Epidermal melanocyte (primary cell): ENCODE measurements at regions not wholly inside any gene's neighbourhood (a gene's known extent, or its start where the extent isn't known, plus 50 kb on each side); places are given as distances from the start of the nearest gene placed in this dataset.
"Not testable (repeated sequence)": the region's sequence is repeated elsewhere in the genome, so short reads cannot be mapped to it uniquely, and the experiment has no call there.

Experiments
- DNase-seq: peaks from one replicate; pipeline ENCODE4 v3.0.0; 2011; ENCODE audit warnings: low spot score; ENCODE audit not compliant: insufficient read length

GRCh38 chr6:74596588-74596987 lies 609.3 kb downstream of the COL12A1 start:
- DNase-seq = no peak

- not testable (repeated sequence) for DNase-seq
Measured at GRCh38 chr6:74594350-74594749, 611.5 kb downstream of the COL12A1 start.

- no peak for DNase-seq
Measured at GRCh38 chr6:74588094-74588832, 617.6 kb downstream of the COL12A1 start.

DNA sequence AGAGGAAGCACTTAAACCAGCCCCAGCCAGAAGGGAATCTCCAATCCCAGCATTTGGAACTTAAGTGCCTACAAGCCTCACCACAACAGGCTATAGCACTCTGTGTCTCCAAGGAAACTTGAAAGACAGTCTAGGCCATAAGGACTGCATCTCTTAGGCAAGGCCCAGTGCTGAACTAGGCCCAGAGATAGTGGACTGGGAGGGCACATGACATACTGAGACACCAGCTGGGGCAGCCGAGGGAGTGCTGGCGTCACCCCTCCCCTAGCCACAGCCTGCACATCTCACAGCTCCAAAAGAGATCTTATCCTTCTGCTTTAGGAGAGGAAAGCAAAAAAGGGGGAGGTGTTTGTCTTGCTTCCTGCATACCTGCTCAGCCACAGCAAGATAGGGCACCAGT lies 618.5 kb downstream of the COL12A1 start:
- no peak for DNase-seq

DNA sequence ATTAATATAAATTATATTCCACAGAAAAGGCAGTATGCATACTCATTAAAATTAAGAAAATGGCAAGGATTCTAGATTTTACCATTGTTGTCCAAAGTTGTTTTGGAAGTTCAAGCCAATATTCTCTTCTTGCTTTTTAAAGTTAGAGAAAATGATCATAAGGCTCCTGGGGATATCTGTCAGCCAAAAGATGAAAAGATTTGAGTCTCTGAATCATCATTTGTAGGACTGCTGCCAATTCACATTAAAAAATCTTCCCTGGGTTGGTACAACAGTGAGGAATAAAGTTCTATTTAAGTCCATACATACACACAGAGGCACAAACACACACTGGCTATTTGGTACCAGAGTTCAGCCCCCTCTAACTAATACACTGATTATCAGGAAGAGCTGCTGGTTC lies 620.1 kb downstream of the COL12A1 start:
- DNase-seq = no peak

GRCh38 chr6:74581681-74582080 lies 624.2 kb downstream of the COL12A1 start:
- DNase-seq = no peak

DNA sequence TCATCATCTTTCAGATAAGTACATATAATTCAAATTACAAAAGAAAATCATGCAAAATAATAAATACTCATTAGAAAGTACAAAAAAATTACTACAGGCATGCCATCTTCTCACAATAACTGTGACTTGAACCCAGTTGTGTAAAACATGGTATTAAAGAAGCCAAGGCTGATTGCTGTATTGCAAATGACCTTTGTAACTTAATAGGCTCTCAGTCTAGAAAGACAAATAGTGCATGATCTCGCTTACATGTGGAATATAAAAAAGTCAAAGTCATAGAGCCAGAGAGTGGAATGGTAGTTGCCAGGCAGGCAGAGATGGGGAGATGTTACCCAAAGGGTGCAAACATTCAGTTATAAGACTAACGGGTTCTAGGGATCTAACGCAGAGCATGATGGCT lies 626.1 kb downstream of the COL12A1 start:
- no peak for DNase-seq

- DNase-seq = no peak
Measured at GRCh38 chr6:74579047-74579446, 626.8 kb downstream of the COL12A1 start.

- peak; percentile 67 for DNase-seq
Measured at GRCh38 chr6:74578339-74578738, 627.5 kb downstream of the COL12A1 start.

DNA sequence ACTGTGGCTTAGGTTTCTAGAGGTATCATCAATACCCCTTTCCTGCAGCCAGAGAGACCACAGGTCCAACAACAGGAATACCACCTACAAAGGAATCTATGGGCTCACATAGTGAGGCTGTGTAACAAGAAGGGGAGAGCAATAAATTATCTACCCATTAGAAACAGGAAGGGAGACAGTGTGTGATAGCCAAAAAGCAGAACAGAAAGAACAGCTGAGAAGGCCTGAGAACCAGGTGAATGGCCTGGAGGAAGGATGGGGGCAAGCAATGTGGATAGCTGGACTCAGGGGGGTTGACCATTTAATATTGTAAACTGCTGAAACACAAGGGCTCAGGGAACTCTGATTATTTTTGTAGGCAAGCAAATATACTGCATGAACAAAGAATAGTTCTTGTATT lies 628.2 kb downstream of the COL12A1 start:
- DNase-seq = no peak

DNA sequence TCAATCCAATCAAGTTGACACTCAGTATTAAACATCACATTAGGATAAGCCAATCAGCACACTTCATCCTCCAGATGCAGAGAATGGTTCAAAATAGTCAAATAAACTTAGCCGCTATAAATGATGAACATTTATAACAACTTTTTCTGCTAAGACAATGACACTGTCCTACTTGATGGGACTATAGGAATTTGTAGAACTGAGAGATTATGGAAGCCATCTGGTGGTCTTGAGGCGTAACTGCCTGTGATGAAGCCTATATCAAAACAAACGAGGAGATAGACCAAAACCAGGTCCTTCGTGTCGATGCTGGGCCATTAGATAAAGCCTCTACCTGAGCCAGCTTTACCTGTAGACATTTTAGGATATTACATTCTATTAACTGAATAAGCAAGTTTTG lies 631.1 kb downstream of the COL12A1 start:
- no peak for DNase-seq

GRCh38 chr6:74573613-74574012 lies 632.2 kb downstream of the COL12A1 start:
- no peak for DNase-seq

DNA sequence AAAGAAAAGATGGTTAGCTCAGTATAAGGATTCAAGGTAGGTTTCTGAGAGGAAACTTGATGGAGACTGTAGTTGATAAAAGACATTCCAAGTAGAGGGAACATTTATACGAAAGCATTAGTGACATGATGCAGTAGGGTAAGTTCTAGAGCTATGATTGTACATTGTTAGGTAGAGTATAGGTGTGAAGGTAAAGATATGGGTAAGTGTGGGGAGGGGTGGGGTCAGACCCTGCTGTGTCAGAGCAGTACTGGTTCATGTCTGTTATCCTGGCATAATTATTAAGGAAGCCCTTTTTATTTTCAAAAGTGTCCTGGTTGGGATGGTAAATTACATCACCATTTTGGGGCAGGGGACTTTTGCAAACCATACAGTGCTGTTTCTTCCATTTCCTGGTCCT lies 635.8 kb downstream of the COL12A1 start:
- no peak for DNase-seq

GRCh38 chr6:74568861-74569260 lies 637.0 kb downstream of the COL12A1 start:
- no peak for DNase-seq

DNA sequence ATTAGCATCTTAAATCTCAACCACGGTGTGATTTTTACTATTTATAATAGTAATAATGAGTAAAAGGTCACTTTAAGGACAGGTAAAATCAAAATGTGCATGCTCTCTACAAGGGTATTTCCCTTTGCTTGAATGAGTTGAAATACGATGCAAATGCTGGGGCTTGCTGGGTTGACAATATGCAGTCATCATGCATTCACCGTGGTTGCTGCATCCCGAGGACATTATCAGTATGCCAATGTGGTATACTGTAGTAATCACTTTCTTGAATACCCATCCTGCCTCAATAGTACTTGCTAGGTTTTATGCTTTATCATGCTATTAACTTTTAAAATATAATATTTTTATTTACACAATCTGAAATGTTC lies 637.9 kb downstream of the COL12A1 start:
- not testable (repeated sequence) for DNase-seq

- no peak for DNase-seq
Measured at GRCh38 chr6:74567281-74567922, 638.5 kb downstream of the COL12A1 start.

DNA sequence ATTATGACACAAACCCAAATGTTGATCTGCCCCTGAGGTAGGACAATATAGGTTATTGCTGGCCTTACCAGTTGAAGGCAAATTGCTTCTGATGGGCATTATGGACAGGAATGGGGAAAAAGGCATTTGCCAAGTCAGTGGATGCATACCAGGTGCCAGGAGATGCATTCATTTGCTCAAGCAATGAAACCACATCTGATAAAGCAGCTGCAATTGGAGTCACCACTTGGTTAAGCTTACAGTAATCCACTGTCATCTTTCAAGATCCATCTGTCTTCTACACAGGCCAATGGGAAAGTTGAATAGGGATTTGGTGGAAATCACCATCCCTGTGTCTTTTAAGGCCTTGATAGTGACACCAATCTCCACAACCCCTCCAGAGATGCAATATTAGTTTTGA lies 648.6 kb downstream of the COL12A1 start:
- no peak for DNase-seq

DNA sequence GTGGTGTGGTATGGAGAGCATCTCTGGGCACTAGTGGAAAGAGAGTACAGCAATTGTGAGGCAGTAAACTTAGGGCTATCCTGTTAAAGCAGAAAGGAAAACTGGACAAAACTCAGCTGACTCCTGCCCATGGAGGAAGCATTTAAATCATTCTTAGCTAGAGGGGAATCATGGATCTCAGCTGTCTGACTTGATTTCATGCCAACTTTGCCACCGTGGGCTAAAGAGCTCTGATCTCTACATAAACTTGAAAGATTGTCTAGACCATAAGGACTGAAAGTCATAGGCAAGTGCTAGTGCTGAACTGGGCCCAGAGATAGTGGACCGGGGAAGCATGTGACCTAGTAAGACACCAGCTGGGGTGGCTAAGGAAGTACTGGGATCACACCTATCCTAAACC lies 651.8 kb downstream of the COL12A1 start:
- DNase-seq = no peak

GRCh38 chr6:74551896-74552295 lies 654.0 kb downstream of the COL12A1 start:
- DNase-seq = no peak

DNA sequence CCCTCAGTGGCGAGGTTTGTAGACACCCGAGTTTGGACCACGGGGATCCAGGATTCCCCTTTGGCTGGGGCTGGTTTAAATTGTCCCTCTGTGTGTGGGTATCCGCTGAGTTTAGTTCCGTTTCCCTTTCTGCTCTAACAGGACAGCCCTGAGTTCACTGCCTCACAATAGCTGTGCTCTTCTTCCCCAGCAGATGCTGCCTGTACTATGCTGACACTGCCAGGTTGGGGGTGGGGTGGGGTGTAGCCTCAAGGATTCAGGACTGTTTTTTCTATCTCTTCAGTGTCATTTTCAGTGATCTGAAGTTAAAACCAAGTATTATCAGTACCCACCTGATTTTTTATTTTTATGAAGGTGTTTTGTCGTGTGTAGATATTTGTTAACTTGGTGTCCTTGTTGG lies 655.0 kb downstream of the COL12A1 start:
- no peak for DNase-seq

DNA sequence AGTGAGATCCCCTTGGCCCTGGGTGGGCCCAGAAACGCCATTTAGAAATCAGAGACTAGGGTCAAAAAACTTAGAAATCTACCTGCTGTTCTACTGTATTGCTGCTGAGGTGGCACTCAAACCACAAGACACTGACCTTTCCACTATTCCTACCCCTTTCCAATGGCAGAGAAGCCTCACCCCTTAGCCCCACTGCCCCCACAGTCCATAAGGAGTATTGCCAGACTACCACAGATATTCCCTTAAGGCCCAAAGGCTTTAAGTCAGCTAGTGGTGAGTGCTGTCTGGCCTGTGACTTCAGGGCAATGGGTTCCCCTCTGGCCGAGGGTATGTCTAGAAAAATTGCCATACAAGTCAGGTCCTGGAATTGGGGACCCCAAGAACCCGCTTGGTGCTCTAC lies 656.1 kb downstream of the COL12A1 start:
- no peak for DNase-seq

DNA sequence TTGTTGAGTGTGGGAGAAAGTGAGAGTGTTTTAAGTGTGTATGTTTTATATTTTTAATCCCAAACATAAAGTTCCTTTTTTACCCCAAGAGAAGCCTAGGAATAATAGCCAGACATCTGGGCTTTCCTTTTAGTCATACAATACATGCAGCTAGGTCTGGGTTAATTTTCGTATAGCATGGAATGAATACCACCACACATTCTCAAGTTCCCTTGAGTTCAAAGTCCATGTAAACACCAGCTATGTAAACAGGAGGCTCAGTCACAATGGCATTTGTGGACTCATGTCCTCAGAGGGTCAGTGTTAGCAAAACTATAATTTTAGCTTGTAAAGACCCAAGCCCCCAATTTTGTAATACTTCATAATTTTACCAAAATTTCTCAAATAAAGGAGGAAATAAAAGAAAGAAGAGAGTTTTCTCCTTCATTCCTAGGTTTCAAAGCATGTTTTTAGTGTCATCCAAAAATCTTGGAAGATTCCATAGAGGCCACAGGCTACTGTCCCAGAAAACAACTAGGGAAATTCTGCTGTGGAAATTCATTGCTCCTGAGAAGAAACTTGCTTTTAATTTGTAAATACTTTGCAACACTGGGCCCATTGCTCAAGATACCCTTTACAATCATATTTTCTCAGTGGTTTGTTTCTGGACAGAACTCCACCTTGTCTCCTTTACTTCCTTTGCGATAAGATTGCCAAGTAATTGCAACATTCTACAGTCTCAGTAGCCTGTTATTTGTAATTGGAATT lies 671.2 kb downstream of the COL12A1 start:
- peak; percentile 18 for DNase-seq

- no peak for DNase-seq
Measured at GRCh38 chr6:74519163-74519562, 686.7 kb downstream of the COL12A1 start.
